Stimulated activated memory B cell treated with anti-CD40 and anti-IgM and Interleukin-4, amounts not matched to agents 10 μg/mL and 1 μg/mL and 100 μg/mL, for 72 hours (primary cell): ENCODE measurements at regions not wholly inside any gene's neighbourhood (a gene's known extent, or its start where the extent isn't known, plus 50 kb on each side); places are given as distances from the start of the nearest gene placed in this dataset.

Source experiments
- ATAC-seq: fragments of 150-1000 bp; cut with Tn5 transposase; 2 replicates; pipeline ENCODE4 v1.10.0; 2021
- H3K27ac Mint-ChIP-seq: one replicate; pipeline ENCODE4 v1.8.0; 2022; ENCODE audit warnings: mild to moderate bottlenecking, mixed read lengths
- H3K27me3 Mint-ChIP-seq: one replicate; pipeline ENCODE4 v1.8.0; 2022; ENCODE audit warnings: mixed read lengths
- H3K36me3 Mint-ChIP-seq: one replicate; pipeline ENCODE4 v1.8.0; 2022; ENCODE audit warnings: mixed read lengths
- H3K4me1 Mint-ChIP-seq: one replicate; pipeline ENCODE4 v1.8.0; 2022; ENCODE audit warnings: mixed read lengths
- H3K4me3 Mint-ChIP-seq: one replicate; pipeline ENCODE4 v1.8.0; 2022; ENCODE audit warnings: mild to moderate bottlenecking, moderate library complexity, mixed read lengths
- H3K9me3 Mint-ChIP-seq: one replicate; pipeline ENCODE4 v1.8.0; 2022; ENCODE audit warnings: mixed read lengths

DNA sequence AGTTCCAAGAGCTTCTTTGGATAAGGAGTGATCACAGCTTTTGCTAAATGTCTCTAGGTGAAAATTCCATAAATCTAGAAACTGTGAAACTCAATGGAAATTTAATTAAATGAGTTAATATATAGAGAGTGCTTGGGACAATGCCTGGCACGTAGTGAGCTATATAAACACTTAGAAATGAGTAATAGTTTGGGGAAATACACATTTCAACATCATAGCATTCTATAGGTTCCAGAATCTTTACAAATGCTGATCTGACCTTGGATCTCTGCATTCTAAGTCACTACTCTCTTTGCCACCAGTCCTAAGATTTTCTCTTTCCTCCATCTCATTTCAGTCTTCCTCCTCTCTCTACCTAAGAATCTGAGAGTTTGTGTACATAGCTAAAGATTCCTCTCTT is 175.6 kb downstream of the SOX9 start:
- ATAC-seq, result no peak
- Mint-ChIP-seq H3K27me3 (no peaks in the 10 kb centered on the region), H3K9me3 (no peaks in the 10 kb centered on the region), H3K27ac (no peak overlapping the region), H3K4me1 (no peaks in the 10 kb centered on the region), H3K36me3 (no peaks in the 10 kb centered on the region), H3K4me3 (no peak overlapping the region)

- Mint-ChIP-seq H3K36me3 (no peaks in the 10 kb centered on the region), H3K27me3 (no peaks in the 10 kb centered on the region), H3K27ac (no peak overlapping the region), H3K4me3 (no peak overlapping the region), H3K4me1 (no peaks in the 10 kb centered on the region), H3K9me3 (no peaks in the 10 kb centered on the region)
- no peak for ATAC-seq
Observed at GRCh38 chr17:72297326-72298115, 176.7 kb downstream of the SOX9 start.

DNA sequence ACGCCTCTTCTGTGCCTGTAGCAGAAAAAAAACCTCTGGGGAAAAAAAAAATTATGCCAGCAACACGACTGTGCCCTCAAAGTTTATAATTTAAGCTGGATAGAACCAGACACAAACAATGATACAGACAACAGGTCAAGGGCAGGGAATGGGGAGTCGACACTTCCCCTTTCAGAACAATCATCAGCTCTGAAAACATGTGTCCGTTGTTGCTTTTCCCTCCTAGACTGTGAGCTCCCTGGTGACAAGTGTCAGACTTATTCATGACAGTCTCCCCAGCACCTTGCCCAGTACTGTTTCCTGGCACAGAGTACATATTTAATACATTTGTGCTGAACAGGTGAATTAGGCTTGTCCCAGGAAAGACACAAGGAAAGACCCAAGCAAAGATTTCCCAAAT is 178.3 kb downstream of the SOX9 start:
- no peak overlapping the region for H3K4me3 Mint-ChIP-seq
- H3K27me3 Mint-ChIP-seq, result no peaks in the 10 kb centered on the region
- H3K36me3 Mint-ChIP-seq, result no peaks in the 10 kb centered on the region
- no peak for ATAC-seq
- no peaks in the 10 kb centered on the region for H3K4me1 Mint-ChIP-seq
- no peaks in the 10 kb centered on the region for H3K9me3 Mint-ChIP-seq
- H3K27ac Mint-ChIP-seq, result no peak overlapping the region

DNA sequence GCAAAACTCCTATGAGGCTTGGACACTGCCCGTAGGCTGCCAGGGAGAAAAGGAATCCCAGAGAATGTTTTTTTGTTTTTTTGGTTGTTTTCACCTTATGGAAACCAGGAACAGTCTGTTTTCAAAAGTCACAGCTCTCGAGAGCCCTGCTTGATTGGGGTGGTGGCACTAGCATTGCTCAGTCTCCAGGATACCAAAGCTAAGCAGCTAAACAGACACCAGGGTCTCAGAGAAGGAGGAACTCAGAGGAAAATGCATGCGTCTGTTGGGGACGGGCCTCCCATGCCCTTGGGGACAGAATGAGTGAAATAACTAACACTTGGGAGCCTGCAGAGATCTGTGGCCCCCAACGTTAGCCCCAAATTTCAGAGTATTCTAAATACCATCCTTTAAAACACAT is 178.8 kb downstream of the SOX9 start:
- no peak for ATAC-seq
- H3K36me3 Mint-ChIP-seq, result no peaks in the 10 kb centered on the region
- no peak overlapping the region for H3K27ac Mint-ChIP-seq
- no peaks in the 10 kb centered on the region for H3K9me3 Mint-ChIP-seq
- no peak overlapping the region for H3K4me3 Mint-ChIP-seq
- no peaks in the 10 kb centered on the region for H3K4me1 Mint-ChIP-seq
- H3K27me3 Mint-ChIP-seq, result no peaks in the 10 kb centered on the region

- Mint-ChIP-seq H3K9me3 (no peaks in the 10 kb centered on the region), H3K4me1 (no peaks in the 10 kb centered on the region), H3K4me3 (no peak overlapping the region), H3K27me3 (no peaks in the 10 kb centered on the region), H3K36me3 (no peaks in the 10 kb centered on the region), H3K27ac (no peak overlapping the region)
- no peak for ATAC-seq
Observed at GRCh38 chr17:72301887-72302286, 181.1 kb downstream of the SOX9 start.

DNA sequence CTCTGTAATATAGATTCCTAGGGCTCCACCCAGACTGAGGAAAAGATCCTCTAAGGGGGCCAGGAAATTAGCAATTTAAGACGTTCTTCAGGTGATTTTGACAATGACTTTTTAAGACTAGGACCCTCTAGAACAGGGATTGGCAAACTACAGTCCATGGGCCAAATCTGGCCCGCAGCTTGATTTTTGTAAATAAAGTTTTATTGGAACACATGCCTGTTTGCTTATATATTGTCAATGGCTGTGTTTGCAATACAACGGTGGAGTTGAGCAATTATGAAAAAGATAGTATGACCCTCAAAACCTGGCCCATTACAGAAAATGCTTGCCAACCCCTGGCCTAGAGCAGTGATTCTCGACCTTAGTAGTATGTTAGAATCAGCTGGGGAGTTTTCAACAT is 181.9 kb downstream of the SOX9 start:
- Mint-ChIP-seq H3K27ac (no peak overlapping the region), H3K4me1 (no peaks in the 10 kb centered on the region), H3K4me3 (no peak overlapping the region), H3K27me3 (no peaks in the 10 kb centered on the region), H3K9me3 (no peaks in the 10 kb centered on the region), H3K36me3 (no peaks in the 10 kb centered on the region)
- ATAC-seq, result no peak

DNA sequence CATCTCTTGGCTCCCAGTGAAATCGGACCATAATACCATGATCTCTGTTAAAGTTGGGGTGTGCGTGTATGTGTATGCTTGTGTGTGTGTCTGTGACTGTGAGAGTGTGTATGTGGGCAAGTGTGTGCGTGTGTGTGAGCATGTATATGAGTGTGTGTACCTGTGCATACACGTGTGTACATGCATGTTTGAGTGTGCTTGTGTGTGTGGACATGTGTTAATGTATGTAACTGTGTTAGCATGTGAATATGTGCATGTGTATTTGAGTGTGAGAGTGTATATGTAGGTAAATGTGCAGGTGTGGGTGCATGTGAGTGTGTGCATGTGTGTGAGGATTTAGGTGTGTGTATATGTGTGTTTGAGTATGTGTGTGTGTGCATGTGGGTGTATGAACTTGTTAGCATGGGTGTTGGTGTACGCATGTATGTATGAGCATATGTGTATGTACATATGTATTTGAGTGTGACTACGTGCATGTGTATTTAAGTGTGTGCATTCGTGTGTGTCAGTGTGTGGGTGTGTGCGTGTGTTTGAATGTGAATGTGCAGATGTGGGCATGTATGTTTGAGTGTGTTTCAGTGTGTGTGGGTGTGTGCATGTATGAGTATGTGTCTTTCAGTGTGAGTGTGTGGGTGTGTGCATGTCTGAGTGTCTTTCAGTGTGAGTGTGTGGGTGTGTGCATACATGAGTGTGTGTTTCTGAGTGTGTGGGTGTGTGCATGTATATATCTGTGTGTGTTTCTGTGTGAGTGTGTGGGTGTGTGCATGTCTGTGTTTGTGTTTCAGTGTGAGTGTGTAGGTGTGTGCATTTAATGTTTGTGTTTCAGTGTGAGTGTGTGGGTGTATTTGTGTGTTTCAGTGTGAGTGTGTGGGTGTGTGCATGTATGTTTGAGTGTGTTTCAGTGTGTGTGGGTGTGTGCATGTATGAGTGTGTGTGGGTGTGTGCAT is 183.2 kb downstream of the SOX9 start:
- no peak overlapping the region for H3K4me3 Mint-ChIP-seq
- no peaks in the 10 kb centered on the region for H3K4me1 Mint-ChIP-seq
- H3K27ac Mint-ChIP-seq, result no peak overlapping the region
- no peaks in the 10 kb centered on the region for H3K36me3 Mint-ChIP-seq
- no peak for ATAC-seq
- H3K9me3 Mint-ChIP-seq, result no peaks in the 10 kb centered on the region
- no peaks in the 10 kb centered on the region for H3K27me3 Mint-ChIP-seq

GRCh38 chr17:72304859-72305258 is 184.0 kb downstream of the SOX9 start:
- no peaks in the 10 kb centered on the region for H3K27me3 Mint-ChIP-seq
- no peaks in the 10 kb centered on the region for H3K9me3 Mint-ChIP-seq
- H3K4me3 Mint-ChIP-seq, result no peak overlapping the region
- no peak overlapping the region for H3K27ac Mint-ChIP-seq
- no peaks in the 10 kb centered on the region for H3K4me1 Mint-ChIP-seq
- no peak for ATAC-seq
- no peaks in the 10 kb centered on the region for H3K36me3 Mint-ChIP-seq

DNA sequence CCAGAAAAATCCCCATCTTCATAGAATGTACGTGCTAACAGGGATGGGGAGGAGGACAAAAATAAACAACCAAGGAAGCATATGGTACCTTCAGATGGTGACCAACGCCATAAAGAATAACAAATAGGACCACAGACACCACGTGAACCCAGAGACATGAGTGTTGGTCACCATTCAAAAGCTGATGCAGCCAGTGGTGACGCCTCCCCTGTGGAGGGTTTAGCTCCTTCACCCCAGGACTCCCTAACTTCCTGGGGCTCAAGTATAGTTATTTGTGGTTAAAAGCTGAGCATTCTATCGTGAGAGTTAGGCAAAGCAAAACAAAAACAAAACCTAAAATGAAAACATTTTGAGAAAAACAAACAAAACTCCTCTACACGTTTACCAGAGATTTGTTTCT is 184.7 kb downstream of the SOX9 start:
- Mint-ChIP-seq H3K27me3 (no peaks in the 10 kb centered on the region), H3K27ac (no peak overlapping the region), H3K4me3 (no peak overlapping the region), H3K36me3 (no peaks in the 10 kb centered on the region), H3K4me1 (no peaks in the 10 kb centered on the region), H3K9me3 (no peaks in the 10 kb centered on the region)
- ATAC-seq, result no peak

- H3K4me3 Mint-ChIP-seq, result no peak overlapping the region
Observed at GRCh38 chr17:72306037-72306436, 185.2 kb downstream of the SOX9 start.

GRCh38 chr17:72307836-72308235 is 187.0 kb downstream of the SOX9 start:
- ATAC-seq, result no peak
- Mint-ChIP-seq H3K9me3 (no peaks in the 10 kb centered on the region), H3K27ac (no peak overlapping the region), H3K27me3 (no peaks in the 10 kb centered on the region), H3K4me3 (no peak overlapping the region), H3K36me3 (no peaks in the 10 kb centered on the region), H3K4me1 (no peaks in the 10 kb centered on the region)

More at GRCh38 chr17:72306037-72306436, 185.2 kb downstream of the SOX9 start:
- Mint-ChIP-seq H3K36me3 (no peaks in the 10 kb centered on the region), H3K27me3 (no peaks in the 10 kb centered on the region), H3K27ac (no peak overlapping the region), H3K4me1 (no peaks in the 10 kb centered on the region), H3K9me3 (no peaks in the 10 kb centered on the region)
- ATAC-seq, result no peak

DNA sequence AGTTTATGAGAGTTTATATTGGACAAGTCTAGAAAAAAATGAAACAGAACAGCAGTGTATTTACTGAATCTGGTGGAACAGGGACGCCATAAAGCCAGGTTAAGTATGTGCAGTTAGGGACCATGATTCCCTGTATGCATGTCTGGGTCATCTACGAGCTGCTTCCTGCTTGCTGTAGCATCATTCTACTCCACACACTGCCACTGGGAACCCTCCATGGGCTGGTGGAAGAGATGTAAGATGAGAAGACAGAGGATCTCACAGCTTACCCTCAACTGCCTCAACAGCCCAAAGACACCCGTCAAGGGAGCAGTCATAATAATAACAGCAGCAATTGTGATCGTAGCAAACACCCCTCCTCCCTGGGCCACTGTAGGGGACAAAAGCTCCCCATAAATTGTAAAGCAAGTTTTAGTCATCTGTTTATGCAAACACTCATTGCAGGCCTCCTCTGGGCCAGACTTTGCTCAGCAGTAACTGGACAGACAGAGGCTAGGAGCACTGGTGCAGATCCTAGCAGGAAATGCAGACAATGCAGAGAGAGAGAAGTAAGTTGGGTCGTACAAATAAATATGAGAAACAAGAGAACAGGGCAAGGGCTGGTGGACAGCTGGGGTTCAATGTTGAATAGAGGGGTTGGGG is 188.0 kb downstream of the SOX9 start:
- no peak for ATAC-seq
- Mint-ChIP-seq H3K36me3 (no peaks in the 10 kb centered on the region), H3K27me3 (no peaks in the 10 kb centered on the region), H3K27ac (no peak overlapping the region), H3K4me3 (no peak overlapping the region), H3K9me3 (no peaks in the 10 kb centered on the region), H3K4me1 (no peaks in the 10 kb centered on the region)

GRCh38 chr17:72311004-72311403 is 190.2 kb downstream of the SOX9 start:
- no peak overlapping the region for H3K27ac Mint-ChIP-seq

GRCh38 chr17:72315122-72315913 is 194.5 kb downstream of the SOX9 start:
- Mint-ChIP-seq H3K36me3 (no peaks in the 10 kb centered on the region), H3K4me1 (peaks cover 7% of the 10 kb centered on the region), H3K4me3 (no peak overlapping the region), H3K27ac (no peak overlapping the region), H3K27me3 (peaks cover 5% of the 10 kb centered on the region), H3K9me3 (no peaks in the 10 kb centered on the region)
- ATAC-seq, result no peak

More at GRCh38 chr17:72311004-72311403, 190.2 kb downstream of the SOX9 start:
- H3K4me1 Mint-ChIP-seq, result no peaks in the 10 kb centered on the region
- ATAC-seq, result no peak
- H3K36me3 Mint-ChIP-seq, result no peaks in the 10 kb centered on the region
- H3K4me3 Mint-ChIP-seq, result no peak overlapping the region
- no peaks in the 10 kb centered on the region for H3K9me3 Mint-ChIP-seq
- H3K27me3 Mint-ChIP-seq, result no peaks in the 10 kb centered on the region

DNA sequence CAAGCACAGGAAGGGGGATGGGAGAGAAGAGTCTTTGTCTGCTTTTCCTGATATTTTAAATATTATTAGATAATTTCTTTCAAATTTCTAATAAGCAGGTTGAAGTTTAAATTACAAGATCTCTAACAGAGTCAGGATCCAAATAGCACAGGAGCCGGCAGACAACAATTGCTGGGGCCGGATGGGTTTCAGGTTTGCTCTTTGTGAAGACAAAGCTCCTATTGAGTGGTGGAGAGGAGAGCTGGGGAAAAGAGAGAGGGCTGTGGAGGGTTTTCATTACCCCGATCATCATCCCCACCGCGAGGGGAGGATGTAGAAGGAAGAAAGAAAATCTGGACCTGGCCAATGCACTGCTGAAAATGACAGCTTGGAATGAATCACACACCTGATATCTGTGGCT is 197.3 kb downstream of the SOX9 start:
- Mint-ChIP-seq H3K4me3 (no peak overlapping the region), H3K4me1 (peaks cover 7% of the 10 kb centered on the region), H3K27me3 (peaks cover 8% of the 10 kb centered on the region), H3K36me3 (no peaks in the 10 kb centered on the region), H3K9me3 (no peaks in the 10 kb centered on the region), H3K27ac (no peak overlapping the region)
- no peak for ATAC-seq
